WTC11 (cell line): ENCODE measurements at regions not wholly inside any gene's neighbourhood (a gene's known extent, or its start where the extent isn't known, plus 50 kb on each side); places are given as distances from the start of the nearest gene placed in this dataset.

Experiments
- ATAC-seq: fragments of 200-7000 bp; cut with Tn5 transposase; 2 replicates; pipeline ENCODE4 v1.10.0; 2021; ENCODE audit warnings: mild to moderate bottlenecking, moderate library complexity
- CTCF ChIA-PET: fragments of 300-600 bp; sonication (Branson Sonifier 250); formaldehyde crosslinking; loops from one replicate; lab custom pipeline; 2021; ENCODE audit warnings: antibody characterized with exemption; lab: Charles Lee
- POLR2A ChIA-PET: fragments of 350-600 bp; sonication (Branson Sonifier 250); formaldehyde crosslinking; loops from one replicate; lab custom pipeline; 2021; ENCODE audit warnings: antibody characterized with exemption; lab: Charles Lee
- DNase-seq: peaks from one replicate; pipeline ENCODE4 v3.0.0; 2021; ENCODE audit warnings: low spot score
- H3K27ac Mint-ChIP-seq: 2 replicates; pipeline ENCODE4 v1.8.0; 2021; ENCODE audit warnings: mixed read lengths
- H3K27me3 Mint-ChIP-seq: 2 replicates; pipeline ENCODE4 v1.8.0; 2021; ENCODE audit warnings: low read depth, mild to moderate bottlenecking, moderate library complexity, mixed read lengths
- H3K36me3 Mint-ChIP-seq: 2 replicates; pipeline ENCODE4 v1.8.0; 2021; ENCODE audit warnings: mixed read lengths
- H3K4me1 Mint-ChIP-seq: 2 replicates; pipeline ENCODE4 v1.8.0; 2022; ENCODE audit warnings: mixed read lengths
- H3K4me3 Mint-ChIP-seq: 2 replicates; pipeline ENCODE4 v1.8.0; 2021; ENCODE audit warnings: mild to moderate bottlenecking, moderate library complexity, mixed read lengths
- H3K9me3 Mint-ChIP-seq: 2 replicates; pipeline ENCODE4 v1.8.0; 2021; ENCODE audit warnings: mixed read lengths
- AFF4 ChIP-seq: sonication (generic); formaldehyde crosslinking; IDR thresholded peaks from 2 replicates; pipeline ENCODE4 v1.8.1; 2023; ENCODE audit warnings: mild to moderate bottlenecking, missing genetic modification reagents, borderline replicate concordance
- ATF2 ChIP-seq: sonication (generic); formaldehyde crosslinking; IDR thresholded peaks from 2 replicates; pipeline ENCODE4 v1.8.1; 2022; ENCODE audit warnings: low read depth, missing genetic modification reagents, borderline replicate concordance
- CREB1 ChIP-seq: sonication (generic); formaldehyde crosslinking; IDR thresholded peaks from 2 replicates; pipeline ENCODE4 v1.8.0; 2023; ENCODE audit warnings: mild to moderate bottlenecking, missing genetic modification reagents
- ETV6 ChIP-seq: sonication (generic); formaldehyde crosslinking; IDR thresholded peaks from 2 replicates; pipeline ENCODE4 v1.8.1; 2022; ENCODE audit warnings: mild to moderate bottlenecking, missing genetic modification reagents
- FOXJ3 ChIP-seq: sonication (generic); formaldehyde crosslinking; IDR thresholded peaks from 2 replicates; pipeline ENCODE4 v1.9.0; 2021; ENCODE audit warnings: missing genetic modification reagents, mild to moderate bottlenecking, borderline replicate concordance
- GABPB1 ChIP-seq: sonication (generic); formaldehyde crosslinking; IDR thresholded peaks from 2 replicates; pipeline ENCODE4 v1.8.1; 2023; ENCODE audit warnings: mild to moderate bottlenecking, missing genetic modification reagents
- JUN ChIP-seq: sonication (generic); formaldehyde crosslinking; IDR thresholded peaks from 2 replicates; pipeline ENCODE4 v1.8.0; 2023; ENCODE audit warnings: mild to moderate bottlenecking, missing genetic modification reagents
- SP1 ChIP-seq: sonication (generic); formaldehyde crosslinking; conservative IDR thresholded peaks from 2 replicates; pipeline ENCODE4 v1.8.1; 2022; ENCODE audit warnings: missing genetic modification reagents
- TCF7 ChIP-seq: sonication (generic); formaldehyde crosslinking; IDR thresholded peaks from 2 replicates; pipeline ENCODE4 v1.8.0; 2022; ENCODE audit warnings: mild to moderate bottlenecking, low read depth, missing genetic modification reagents, moderate library complexity
- TEAD1 ChIP-seq: sonication (generic); formaldehyde crosslinking; IDR thresholded peaks from 2 replicates; pipeline ENCODE4 v1.8.0; 2022; ENCODE audit warnings: mild to moderate bottlenecking, missing genetic modification reagents
- TP53 ChIP-seq: sonication (generic); formaldehyde crosslinking; IDR thresholded peaks from 2 replicates; pipeline ENCODE4 v1.8.1; 2023; ENCODE audit warnings: mild to moderate bottlenecking, missing genetic modification reagents
- ZMAT4 ChIP-seq: fragments of 250-450 bp; sonication (Bioruptor Pico); IDR thresholded peaks from 2 replicates; pipeline ENCODE4 v1.9.0; 2021; ENCODE audit warnings: mild to moderate bottlenecking
- ZNF317 ChIP-seq: sonication (generic); formaldehyde crosslinking; IDR thresholded peaks from 2 replicates; pipeline ENCODE4 v1.8.1; 2023; ENCODE audit warnings: low read depth, mild to moderate bottlenecking, moderate library complexity, missing genetic modification reagents, borderline replicate concordance
- ZNF396 ChIP-seq: fragments of 250-450 bp; sonication (Bioruptor Pico); IDR thresholded peaks from 2 replicates; pipeline ENCODE4 v1.8.0; 2021; ENCODE audit warnings: mild to moderate bottlenecking, moderate library complexity, borderline replicate concordance
- ZNF512 ChIP-seq: sonication (generic); formaldehyde crosslinking; IDR thresholded peaks from 2 replicates; pipeline ENCODE4 v1.8.1; 2022; ENCODE audit warnings: missing genetic modification reagents, borderline replicate concordance
- ZNF532 ChIP-seq: fragments of 250-450 bp; sonication (Bioruptor Pico); IDR thresholded peaks from 2 replicates; pipeline ENCODE4 v1.9.0; 2021; ENCODE audit warnings: mild to moderate bottlenecking, borderline replicate concordance
- TF ChIP-seq, protein P1 (sequence below): sonication (generic); formaldehyde crosslinking; IDR thresholded peaks from 2 replicates; pipeline ENCODE4 v1.8.1; 2022; ENCODE audit warnings: mild to moderate bottlenecking, missing genetic modification reagents, moderate library complexity, borderline replicate concordance
- TF ChIP-seq, protein P2 (sequence below): sonication (generic); formaldehyde crosslinking; IDR thresholded peaks from 2 replicates; pipeline ENCODE4 v1.8.0; 2023; ENCODE audit warnings: missing genetic modification reagents
- TF ChIP-seq, protein P3 (sequence below): fragments of 250-450 bp; sonication (Bioruptor Pico); IDR thresholded peaks from 2 replicates; pipeline ENCODE4 v1.9.0; 2021; ENCODE audit warnings: mild to moderate bottlenecking

- Mint-ChIP-seq H3K27me3 (0 out of 2 replicates have a peak, but pooled peaks cover 2% of the 10 kb centered on the region), H3K9me3 (peaks cover 7% of the 10 kb centered on the region; the same call in 1 of the 2 replicates), H3K27ac (peak overlapping the region; percentile 25; the same call in 1 of the 2 replicates), H3K36me3 (no peaks in the 10 kb centered on the region), H3K4me1 (peaks cover 23% of the 10 kb centered on the region), H3K4me3 (no peak overlapping the region)
- DNase-seq (no peak), ATAC-seq (no peak; the same call in 1 of the 2 replicates)
- CTCF ChIA-PET = interaction anchor here (1.0 kb wide), 1 partner anchor 110 kb away, joined by 4 read pairs; no protein-coding TSS in a partner anchor
- POLR2A ChIA-PET = interaction anchor here (1.0 kb wide), 1 partner anchor 11 kb away, joined by 5 read pairs; no protein-coding TSS in a partner anchor
- TF ChIP-seq TP53 = no peak
- no peak for TF ChIP-seq GABPB1 (CRISPR knock-in tag)
- no peak for TF ChIP-seq TCF7 (CRISPR knock-in tag)
- TF ChIP-seq, protein P1, sequence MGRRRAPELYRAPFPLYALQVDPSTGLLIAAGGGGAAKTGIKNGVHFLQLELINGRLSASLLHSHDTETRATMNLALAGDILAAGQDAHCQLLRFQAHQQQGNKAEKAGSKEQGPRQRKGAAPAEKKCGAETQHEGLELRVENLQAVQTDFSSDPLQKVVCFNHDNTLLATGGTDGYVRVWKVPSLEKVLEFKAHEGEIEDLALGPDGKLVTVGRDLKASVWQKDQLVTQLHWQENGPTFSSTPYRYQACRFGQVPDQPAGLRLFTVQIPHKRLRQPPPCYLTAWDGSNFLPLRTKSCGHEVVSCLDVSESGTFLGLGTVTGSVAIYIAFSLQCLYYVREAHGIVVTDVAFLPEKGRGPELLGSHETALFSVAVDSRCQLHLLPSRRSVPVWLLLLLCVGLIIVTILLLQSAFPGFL (CRISPR knock-in tag) = no peak
- TF ChIP-seq, protein P2, sequence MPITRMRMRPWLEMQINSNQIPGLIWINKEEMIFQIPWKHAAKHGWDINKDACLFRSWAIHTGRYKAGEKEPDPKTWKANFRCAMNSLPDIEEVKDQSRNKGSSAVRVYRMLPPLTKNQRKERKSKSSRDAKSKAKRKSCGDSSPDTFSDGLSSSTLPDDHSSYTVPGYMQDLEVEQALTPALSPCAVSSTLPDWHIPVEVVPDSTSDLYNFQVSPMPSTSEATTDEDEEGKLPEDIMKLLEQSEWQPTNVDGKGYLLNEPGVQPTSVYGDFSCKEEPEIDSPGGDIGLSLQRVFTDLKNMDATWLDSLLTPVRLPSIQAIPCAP (CRISPR knock-in tag) = no peak
- TF ChIP-seq ZMAT4 (CRISPR knock-in tag) = no peak
- no peak for TF ChIP-seq ZNF532
- no peak for TF ChIP-seq TEAD1 (CRISPR knock-in tag)
- TF ChIP-seq, protein P3, sequence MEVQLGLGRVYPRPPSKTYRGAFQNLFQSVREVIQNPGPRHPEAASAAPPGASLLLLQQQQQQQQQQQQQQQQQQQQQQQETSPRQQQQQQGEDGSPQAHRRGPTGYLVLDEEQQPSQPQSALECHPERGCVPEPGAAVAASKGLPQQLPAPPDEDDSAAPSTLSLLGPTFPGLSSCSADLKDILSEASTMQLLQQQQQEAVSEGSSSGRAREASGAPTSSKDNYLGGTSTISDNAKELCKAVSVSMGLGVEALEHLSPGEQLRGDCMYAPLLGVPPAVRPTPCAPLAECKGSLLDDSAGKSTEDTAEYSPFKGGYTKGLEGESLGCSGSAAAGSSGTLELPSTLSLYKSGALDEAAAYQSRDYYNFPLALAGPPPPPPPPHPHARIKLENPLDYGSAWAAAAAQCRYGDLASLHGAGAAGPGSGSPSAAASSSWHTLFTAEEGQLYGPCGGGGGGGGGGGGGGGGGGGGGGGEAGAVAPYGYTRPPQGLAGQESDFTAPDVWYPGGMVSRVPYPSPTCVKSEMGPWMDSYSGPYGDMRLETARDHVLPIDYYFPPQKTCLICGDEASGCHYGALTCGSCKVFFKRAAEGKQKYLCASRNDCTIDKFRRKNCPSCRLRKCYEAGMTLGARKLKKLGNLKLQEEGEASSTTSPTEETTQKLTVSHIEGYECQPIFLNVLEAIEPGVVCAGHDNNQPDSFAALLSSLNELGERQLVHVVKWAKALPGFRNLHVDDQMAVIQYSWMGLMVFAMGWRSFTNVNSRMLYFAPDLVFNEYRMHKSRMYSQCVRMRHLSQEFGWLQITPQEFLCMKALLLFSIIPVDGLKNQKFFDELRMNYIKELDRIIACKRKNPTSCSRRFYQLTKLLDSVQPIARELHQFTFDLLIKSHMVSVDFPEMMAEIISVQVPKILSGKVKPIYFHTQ (CRISPR knock-in tag) = no peak
- TF ChIP-seq AFF4 (CRISPR knock-in tag) = no peak
- TF ChIP-seq ZNF396 (CRISPR knock-in tag) = no peak
- no peak for TF ChIP-seq JUN (CRISPR knock-in tag)
- TF ChIP-seq CREB1 (CRISPR knock-in tag) = no peak
- no peak for TF ChIP-seq ZNF512 (CRISPR knock-in tag)
- TF ChIP-seq FOXJ3 = no peak
- no peak for TF ChIP-seq SP1
- TF ChIP-seq ZNF317 (CRISPR knock-in tag) = no peak
- TF ChIP-seq ATF2 (CRISPR knock-in tag) = no peak
- no peak for TF ChIP-seq ETV6
These were observed 49.9 kb upstream of the DAPK1 start for GRCh38 chr9:87447547-87448432.
